SU-DHL-6 (cell line): ENCODE measurements at regions not wholly inside any gene's neighbourhood (a gene's known extent, or its start where the extent isn't known, plus 50 kb on each side); places are given as distances from the start of the nearest gene placed in this dataset.

ENCODE experiments used
- CTCF ChIP-seq: fragments of 200-600 bp; sonication (generic); IDR thresholded peaks from one replicate; pipeline ENCODE4 v1.5.1; 2017; ENCODE audit warnings: antibody characterized with exemption, mild to moderate bottlenecking, low read length, moderate library complexity; ENCODE audit not compliant: insufficient read depth, poor library complexity, severe bottlenecking
- EZH2phosphoT487 ChIP-seq: fragments of 200-600 bp; sonication (generic), shearing (Covaris generic); conservative IDR thresholded peaks from 2 replicates; pipeline ENCODE4 v1.6.1; 2018; ENCODE audit warnings: mild to moderate bottlenecking, antibody characterized with exemption, low read length, moderate library complexity, mixed read lengths

- TF ChIP-seq CTCF (no peak), EZH2phosphoT487 (no peak)
These were observed 74.8 kb upstream of the PRR23C start for GRCh38 chr3:139119331-139120025.
